SW 1271 (cell line): ENCODE measurements at regions not wholly inside any gene's neighbourhood (a gene's known extent, or its start where the extent isn't known, plus 50 kb on each side); places are given as distances from the start of the nearest gene placed in this dataset.

Experiments used
- DNase-seq, 2 experiments: peaks; one replicate each; lab custom pipeline; 2025; lab: John Stamatoyannopoulos, UW

DNA sequence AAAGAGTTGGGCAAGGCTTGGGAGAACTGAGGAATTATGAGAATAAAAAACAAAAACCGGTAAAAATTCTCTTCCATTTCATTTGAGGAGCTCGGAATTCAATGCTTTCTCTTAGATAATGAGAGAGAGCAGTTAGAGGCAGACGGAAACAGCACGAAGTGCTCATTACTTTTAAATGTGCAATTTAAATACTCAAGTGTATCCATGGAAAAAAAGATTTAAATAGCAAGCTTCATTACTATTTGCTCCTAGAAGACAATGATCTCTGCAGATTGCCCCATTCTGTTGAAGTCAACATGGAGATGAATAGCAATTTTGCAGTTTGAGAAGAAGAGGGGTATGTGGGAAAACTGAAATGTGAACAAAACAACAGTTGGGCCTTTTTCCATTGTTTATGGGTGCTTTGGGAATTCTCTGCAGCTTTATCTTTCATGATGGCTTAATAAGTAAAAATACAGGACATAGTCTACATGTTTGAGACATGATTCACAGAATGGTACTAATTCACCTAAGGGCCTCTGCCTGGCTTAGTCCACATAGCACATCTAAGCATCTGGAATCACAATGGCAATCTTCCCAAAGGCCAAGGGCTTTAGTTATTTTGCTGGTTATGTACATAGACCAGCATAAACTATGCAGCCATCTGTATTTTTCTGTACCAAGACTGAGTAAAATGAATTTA lies 512.7 kb upstream of the FAT1 start:
- no peak for DNase-seq

GRCh38 chr4:187238646-187239045 lies 515.0 kb upstream of the FAT1 start:
- no peak for DNase-seq

- DNase-seq, result no peak
Measured at GRCh38 chr4:187251896-187252295, 528.2 kb upstream of the FAT1 start.

DNA sequence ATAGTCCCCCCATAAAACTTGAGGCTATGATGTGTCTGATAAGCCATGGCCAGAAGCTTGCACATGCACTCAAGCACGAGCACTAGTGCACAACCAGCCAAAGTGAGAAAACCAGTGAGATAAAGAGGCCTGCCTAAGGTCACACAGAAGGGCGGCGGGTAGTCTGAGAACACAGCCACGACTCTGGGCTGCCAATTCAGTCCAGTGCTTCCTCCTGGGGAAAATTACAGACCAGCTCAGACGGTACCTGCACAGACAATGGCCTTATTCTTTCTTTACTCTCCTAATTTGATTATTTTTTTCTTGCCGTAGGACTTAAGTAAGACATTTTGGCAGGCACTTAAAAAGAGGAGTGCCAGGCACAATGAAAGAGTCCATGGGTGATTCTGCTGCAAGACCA lies 533.2 kb upstream of the FAT1 start:
- no peak for DNase-seq

DNA sequence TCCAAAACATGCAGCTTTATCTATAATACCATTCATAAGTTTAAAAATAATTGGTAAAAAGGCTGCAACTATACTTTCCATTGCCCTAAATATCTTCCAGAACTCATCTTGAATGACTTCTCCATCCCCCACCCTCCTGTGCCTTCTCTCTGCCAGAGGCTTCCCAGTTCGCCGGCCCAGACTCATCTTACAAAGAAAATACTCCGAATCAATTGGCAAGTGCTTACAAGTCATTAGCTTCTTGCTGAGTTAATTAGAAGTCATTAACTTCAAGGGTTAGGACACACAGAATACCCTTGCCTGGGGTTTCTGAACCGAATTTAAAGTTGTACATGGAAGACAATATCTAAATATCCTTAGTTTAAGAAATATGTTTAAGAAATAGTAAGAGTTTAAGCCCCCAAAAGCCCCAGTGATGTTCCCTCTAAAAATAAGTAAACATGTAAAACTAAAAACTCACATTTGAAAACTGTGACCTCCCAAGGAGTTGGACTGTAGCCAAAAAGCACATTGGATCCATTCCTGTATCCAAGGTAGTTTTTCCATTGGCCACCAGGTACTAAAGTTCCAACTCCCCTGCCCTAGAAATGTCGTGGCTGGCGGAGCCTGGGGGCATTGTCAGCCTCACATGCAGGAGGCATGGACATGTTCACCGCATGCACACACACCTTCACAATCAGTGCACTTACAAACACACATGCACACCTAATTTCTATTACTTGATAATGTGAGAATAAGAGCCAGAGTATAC lies 535.2 kb upstream of the FAT1 start:
- no peak for DNase-seq

GRCh38 chr4:187268940-187269339 lies 545.3 kb upstream of the FAT1 start:
- no peak for DNase-seq

DNA sequence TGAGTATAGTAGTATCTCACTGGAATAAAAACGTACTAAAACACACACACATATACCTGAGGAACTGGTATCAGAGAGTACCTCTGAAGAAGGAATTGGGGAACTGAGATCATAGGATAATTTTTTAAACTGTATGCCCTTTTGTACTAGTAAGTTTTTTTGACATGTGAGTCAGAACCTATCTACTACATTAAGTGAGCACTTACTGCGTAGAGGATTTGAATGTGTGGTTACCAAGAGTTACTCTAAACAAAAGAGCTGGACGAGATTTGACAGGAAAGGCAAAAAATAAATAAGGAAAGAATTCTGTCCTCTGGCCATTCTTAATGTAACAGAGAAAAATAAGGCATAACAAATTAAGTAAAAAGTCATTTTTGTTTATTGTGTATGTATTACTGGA lies 546.5 kb upstream of the FAT1 start:
- DNase-seq, result no peak

DNA sequence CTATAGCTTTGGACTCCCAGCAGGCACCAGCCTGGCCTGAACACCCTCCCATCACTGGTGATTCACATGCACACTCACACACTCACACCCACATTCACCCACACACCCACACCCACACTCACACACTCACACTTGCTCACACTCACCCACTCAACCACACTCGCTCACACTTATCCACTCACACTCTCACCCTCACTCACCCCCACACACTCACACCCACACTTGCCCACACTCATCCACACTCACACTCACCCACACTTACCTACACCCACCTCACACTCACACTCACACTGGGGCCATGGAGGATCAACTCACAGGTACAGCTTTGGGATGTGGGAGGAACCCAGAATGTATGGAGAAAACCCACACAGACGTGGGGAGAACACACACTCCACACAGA lies 548.2 kb upstream of the FAT1 start:
- DNase-seq, result no peak

- DNase-seq, result no peak
Measured at GRCh38 chr4:187274153-187274552, 550.5 kb upstream of the FAT1 start.

- DNase-seq, result no peak
Measured at GRCh38 chr4:187276736-187277408, 553.2 kb upstream of the FAT1 start.

DNA sequence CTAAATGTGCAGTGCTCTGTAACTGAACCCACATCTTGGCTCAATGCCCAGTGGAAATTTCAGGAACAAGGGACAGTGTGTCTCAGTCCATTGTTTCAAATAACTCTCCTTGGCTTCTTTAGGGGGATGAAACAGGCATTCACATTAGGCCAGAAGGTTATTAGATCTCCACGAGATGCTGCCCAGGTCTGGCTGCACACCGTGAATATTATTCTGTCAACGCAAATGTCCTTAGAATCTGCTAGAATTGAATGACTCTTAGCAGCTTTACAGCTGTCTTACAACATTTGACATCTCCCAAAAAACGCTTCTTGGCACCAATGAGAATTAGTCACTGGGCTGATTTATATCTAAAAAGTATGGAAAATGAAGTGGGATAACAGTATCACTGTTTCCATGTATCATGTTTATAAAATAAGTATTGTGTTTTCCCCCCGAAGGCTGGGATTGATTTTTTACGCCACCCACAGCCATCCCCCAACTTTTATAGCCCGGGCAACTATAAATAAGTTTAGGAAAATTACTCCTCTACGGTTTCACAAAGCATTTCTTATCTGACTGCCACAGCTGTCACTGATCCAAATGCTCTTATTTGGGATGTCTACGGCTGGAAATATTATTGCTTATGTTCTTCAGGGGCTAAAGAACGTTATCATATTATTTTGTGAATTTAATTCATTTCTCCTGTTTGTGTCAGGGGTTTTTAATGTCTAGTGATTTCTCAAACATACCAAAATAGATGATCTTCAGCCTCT lies 559.7 kb upstream of the FAT1 start:
- DNase-seq, result no peak

DNA sequence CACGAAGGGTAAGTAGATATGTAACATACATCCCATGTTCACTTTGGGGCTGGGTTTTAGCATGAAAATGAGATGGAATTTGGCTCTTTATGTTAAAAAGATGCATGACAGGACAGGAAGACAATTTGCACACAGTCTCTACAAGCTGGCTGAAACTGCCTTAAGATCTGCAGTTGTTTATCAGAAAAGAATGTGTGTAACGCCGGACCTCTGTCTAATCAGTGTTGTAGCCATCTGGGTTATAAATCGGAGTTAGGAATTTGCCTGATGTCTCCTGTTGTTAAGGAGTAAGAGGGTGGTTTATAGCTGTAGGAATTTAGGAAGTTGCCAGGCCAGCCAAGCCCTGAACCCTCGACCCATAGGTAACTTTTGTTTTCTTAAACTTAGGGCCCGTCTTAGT lies 562.9 kb upstream of the FAT1 start:
- DNase-seq, result no peak

DNA sequence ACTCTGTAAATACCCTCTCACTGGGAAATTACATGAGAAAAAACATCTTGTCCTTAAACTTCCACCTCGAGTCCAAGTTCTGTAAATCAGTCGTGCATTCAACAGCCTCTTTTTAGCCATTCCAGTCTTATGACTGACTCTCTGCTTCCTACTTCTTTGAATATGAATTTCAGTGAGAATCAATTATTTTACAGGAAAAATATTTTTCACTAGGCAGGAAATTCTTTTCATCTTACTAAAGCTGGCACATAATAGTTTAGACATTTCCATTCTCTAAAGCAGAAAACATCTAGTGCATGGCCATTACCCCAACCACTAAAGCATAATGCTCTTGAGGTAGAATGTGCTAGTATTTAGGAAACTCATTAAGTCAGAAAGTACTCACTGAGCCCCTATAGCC lies 565.7 kb upstream of the FAT1 start:
- no peak for DNase-seq

DNA sequence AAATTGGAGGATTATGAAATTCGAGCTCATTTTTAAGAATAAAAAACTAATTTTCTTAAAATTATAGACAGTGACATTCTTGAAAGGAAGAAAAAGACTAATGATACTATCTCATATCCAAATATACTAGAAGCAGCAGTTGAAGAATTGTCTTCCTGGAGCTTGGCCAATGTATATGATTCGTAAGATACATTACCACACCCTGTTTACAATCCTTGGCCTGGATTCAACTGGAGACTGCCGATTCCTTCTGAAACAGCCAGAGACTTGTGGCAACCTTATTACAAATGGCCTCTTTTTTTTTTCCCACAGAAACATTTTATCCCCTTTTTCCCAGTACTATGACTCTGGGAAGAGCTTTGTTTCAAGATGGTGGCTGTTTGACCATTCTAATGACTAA lies 571.2 kb upstream of the FAT1 start:
- no peak for DNase-seq

DNA sequence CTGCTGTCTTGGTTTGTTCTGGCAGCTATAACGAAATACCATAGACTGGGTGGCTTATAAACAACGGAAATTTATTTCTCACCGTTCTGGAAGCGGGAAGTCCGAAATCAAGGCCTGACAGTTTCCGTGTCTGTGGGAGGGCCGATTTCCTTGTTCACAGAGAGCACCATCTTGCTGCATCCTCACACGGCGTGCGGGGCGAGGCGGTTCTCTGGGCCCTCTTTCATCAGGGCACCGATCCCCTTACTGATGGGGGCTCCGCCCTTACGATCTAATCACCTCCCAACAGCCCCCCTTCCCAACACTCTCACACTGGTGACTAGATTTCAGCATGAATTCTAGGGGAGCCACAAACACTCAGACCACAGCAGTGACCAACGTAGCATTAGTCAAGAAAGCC lies 578.3 kb upstream of the FAT1 start:
- no peak for DNase-seq

- DNase-seq, result no peak
Measured at GRCh38 chr4:187302457-187303150, 578.9 kb upstream of the FAT1 start.

DNA sequence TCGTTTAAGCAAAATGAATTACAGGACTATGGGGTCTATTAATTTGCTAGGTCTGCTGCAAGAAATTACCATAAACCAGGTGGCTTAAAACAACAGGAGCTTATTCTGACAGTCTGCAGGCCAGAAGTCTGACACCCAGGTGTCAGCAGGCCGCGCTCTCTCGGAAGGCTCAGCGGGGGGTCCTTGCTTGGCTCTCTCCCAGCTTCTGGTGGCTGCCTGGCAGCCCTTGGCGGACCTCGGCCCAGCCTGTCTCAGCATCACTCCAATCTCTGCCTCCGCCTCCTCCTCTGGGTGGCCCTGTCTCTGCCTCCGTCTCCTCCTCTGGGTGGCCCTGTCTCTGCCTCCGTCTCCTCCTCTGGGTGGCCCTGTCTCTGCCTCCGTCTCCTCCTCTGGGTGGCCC lies 580.5 kb upstream of the FAT1 start:
- DNase-seq, result no peak

GRCh38 chr4:187307131-187307530 lies 583.5 kb upstream of the FAT1 start:
- no peak for DNase-seq

DNA sequence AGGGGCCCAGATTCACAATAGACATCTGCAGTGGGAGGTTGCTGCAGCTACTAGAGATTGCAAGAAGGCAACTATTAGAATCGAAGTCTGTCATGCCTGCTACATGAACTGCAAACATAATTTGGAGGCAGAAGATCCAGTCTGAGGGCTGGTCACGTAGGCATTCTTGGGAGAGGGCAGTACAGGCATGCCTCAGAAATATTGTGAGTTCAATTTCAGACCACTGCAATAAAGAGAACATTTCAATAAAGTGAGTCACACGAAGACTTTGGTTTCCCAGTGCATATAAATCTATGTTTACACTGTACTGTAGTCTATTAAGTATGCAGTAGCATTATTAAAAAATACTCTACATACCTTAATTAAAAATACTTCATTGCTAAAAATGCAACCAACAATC lies 585.8 kb upstream of the FAT1 start:
- no peak for DNase-seq

DNA sequence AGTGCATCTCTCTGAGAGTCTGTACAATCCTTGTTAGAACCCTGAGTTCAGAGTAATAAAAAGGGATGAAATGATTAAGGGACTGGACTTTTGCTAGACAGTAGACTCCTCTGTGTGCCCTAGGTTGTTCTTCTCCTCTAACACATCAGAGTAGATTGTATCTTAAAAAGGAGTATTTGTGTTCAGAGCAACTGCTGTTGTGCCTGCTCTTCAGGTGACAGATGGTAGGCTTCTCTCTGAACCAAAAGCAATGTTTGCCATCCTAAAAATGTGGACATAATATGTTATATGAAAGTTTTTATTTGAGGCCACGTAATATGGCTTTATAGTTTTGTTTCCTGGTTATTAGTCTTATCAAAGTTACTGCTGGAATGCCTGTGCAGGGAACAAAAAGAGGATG lies 588.6 kb upstream of the FAT1 start:
- DNase-seq, result no peak

DNA sequence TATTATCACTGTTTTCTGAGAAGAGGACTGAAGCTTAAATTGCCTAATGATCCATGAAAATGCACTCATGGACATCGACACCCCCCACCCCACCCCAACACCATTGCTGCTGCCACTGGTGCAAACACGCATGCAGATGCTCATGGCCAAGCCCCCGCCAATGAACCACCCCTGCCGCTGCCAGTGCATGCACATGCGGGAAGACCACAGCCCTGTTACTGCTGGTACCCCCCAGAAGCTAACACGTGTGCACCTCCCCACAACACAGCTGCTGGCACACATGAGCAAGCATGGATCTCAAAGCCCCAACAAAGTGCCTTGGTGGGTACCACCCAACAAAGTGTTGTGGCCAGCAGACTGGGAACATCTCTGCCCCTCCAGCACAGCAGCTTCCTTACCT lies 594.1 kb upstream of the FAT1 start:
- DNase-seq, result no peak

GRCh38 chr4:187321711-187322110 lies 598.1 kb upstream of the FAT1 start:
- no peak for DNase-seq
